Liver (tissue), 8 donors: ENCODE measurements at regions not wholly inside any gene's neighbourhood (a gene's known extent, or its start where the extent isn't known, plus 50 kb on each side); places are given as distances from the start of the nearest gene placed in this dataset.
"Not testable (repeated sequence)": the region's sequence is repeated elsewhere in the genome, so short reads cannot be mapped to it uniquely, and the experiment has no call there.

Experiments
- DNase-seq: peaks from one replicate; pipeline ENCODE4 v3.0.0-alpha.2; 2017; ENCODE audit warnings: low spot score
- H3K27ac ChIP-seq, 2 donors: one replicate each; pipeline ENCODE4 v1.7.0; 2013; ENCODE audit warnings: inconsistent platforms in 2 of 2, low read length in 2 of 2, control low read depth in 1 of 2, low read depth in 1 of 2, mild to moderate bottlenecking in 1 of 2
- H3K27me3 ChIP-seq, 4 donors: one replicate each; pipeline versions ENCODE4 v1.6.1 to v1.7.0; 2013; ENCODE audit warnings: low read length in 3 of 4, inconsistent platforms in 1 of 4, mild to moderate bottlenecking in 1 of 4, moderate library complexity in 1 of 4; ENCODE audit not compliant: control insufficient read depth in 4 of 4, insufficient read depth in 4 of 4
- H3K36me3 ChIP-seq, 4 donors: one replicate each; pipeline versions ENCODE4 v1.6.1 to v1.7.0; 2013; ENCODE audit warnings: low read length in 3 of 4, mild to moderate bottlenecking in 3 of 4, low read depth in 1 of 4, moderate library complexity in 1 of 4; ENCODE audit not compliant: control insufficient read depth in 4 of 4, insufficient read depth in 3 of 4
- H3K4me1 ChIP-seq, 4 donors: one replicate each; pipeline versions ENCODE4 v1.6.1 to v1.7.0; 2013; ENCODE audit warnings: low read length in 3 of 4, mild to moderate bottlenecking in 3 of 4, moderate library complexity in 1 of 4; ENCODE audit not compliant: control insufficient read depth in 4 of 4, insufficient read depth in 4 of 4
- H3K4me3 ChIP-seq, 3 donors: one replicate each; pipeline versions ENCODE4 v1.6.1 to v1.7.0; 2013; ENCODE audit warnings: low read length in 3 of 3, control low read depth in 1 of 3, low read depth in 1 of 3, mild to moderate bottlenecking in 1 of 3
- H3K9ac ChIP-seq, 2 donors: one replicate each; pipeline ENCODE4 v1.7.0; 2013; ENCODE audit warnings: low read length in 2 of 2, mild to moderate bottlenecking in 2 of 2, moderate library complexity in 2 of 2, control low read depth in 1 of 2, low read depth in 1 of 2
- H3K9me3 ChIP-seq, 4 donors: one replicate each; pipeline versions ENCODE4 v1.6.1 to v1.7.0; 2013; ENCODE audit warnings: low read length in 3 of 4; ENCODE audit not compliant: control insufficient read depth in 4 of 4
- CTCF ChIP-seq: fragments of 150-350 bp; IDR thresholded peaks from 2 replicates; pipeline ENCODE4 v1.5.1; 2017; ENCODE audit warnings: improper control_type of control experiment, low read depth, low read length; ENCODE audit not compliant: missing input control
- EGR1 ChIP-seq, 2 donors: IDR thresholded peaks; 2 replicates each; pipeline ENCODE4 v1.6.1; 2016 to 2018; ENCODE audit warnings: antibody characterized with exemption in 2 of 2, low read depth in 2 of 2
- FOXA1 ChIP-seq: IDR thresholded peaks from 2 replicates; pipeline ENCODE4 v1.6.1; 2016; ENCODE audit warnings: antibody characterized with exemption
- GABPA ChIP-seq, 2 donors: IDR thresholded peaks in 1 of 2; conservative IDR thresholded peaks in 1 of 2; 2 replicates each; pipeline ENCODE4 v1.6.1; 2016; ENCODE audit warnings: antibody characterized with exemption in 2 of 2, mild to moderate bottlenecking in 1 of 2, moderate library complexity in 1 of 2
- HNF4A ChIP-seq, 2 donors: conservative IDR thresholded peaks; 2 replicates each; pipeline ENCODE4 v1.6.1; 2016; ENCODE audit warnings: antibody characterized with exemption in 2 of 2, mild to moderate bottlenecking in 2 of 2
- HNF4G ChIP-seq: IDR thresholded peaks from 2 replicates; pipeline ENCODE4 v1.6.1; 2016; ENCODE audit warnings: antibody characterized with exemption
- JUND ChIP-seq, 2 donors: IDR thresholded peaks; 2 replicates each; pipeline ENCODE4 v1.6.1; 2016; ENCODE audit warnings: antibody characterized with exemption in 2 of 2
- MAX ChIP-seq: IDR thresholded peaks from 2 replicates; pipeline ENCODE4 v1.6.1; 2016; ENCODE audit warnings: antibody characterized with exemption
- NR2F2 ChIP-seq: IDR thresholded peaks from 2 replicates; pipeline ENCODE4 v1.6.1; 2016; ENCODE audit warnings: antibody characterized with exemption
- RAD21 ChIP-seq, 2 donors: IDR thresholded peaks; 2 replicates each; pipeline ENCODE4 v1.6.1; 2016; ENCODE audit warnings: antibody characterized with exemption in 2 of 2, mild to moderate bottlenecking in 2 of 2
- REST ChIP-seq: IDR thresholded peaks from 2 replicates; pipeline ENCODE4 v1.6.1; 2016; ENCODE audit warnings: antibody characterized with exemption, mild to moderate bottlenecking
- RXRA ChIP-seq, 2 donors: IDR thresholded peaks; 2 replicates each; pipeline ENCODE4 v1.6.1; 2017 to 2018; ENCODE audit warnings: antibody characterized with exemption in 2 of 2, mild to moderate bottlenecking in 1 of 2
- SP1 ChIP-seq: IDR thresholded peaks from 2 replicates; pipeline ENCODE4 v1.6.1; 2018; ENCODE audit warnings: antibody characterized with exemption, mild to moderate bottlenecking
- TAF1 ChIP-seq: conservative IDR thresholded peaks from 2 replicates; pipeline ENCODE4 v1.6.1; 2016; ENCODE audit warnings: antibody characterized with exemption, mild to moderate bottlenecking
- YY1 ChIP-seq: IDR thresholded peaks from 2 replicates; pipeline ENCODE4 v1.6.1; 2016; ENCODE audit warnings: antibody characterized with exemption, mild to moderate bottlenecking
- ZBTB33 ChIP-seq: IDR thresholded peaks from 2 replicates; pipeline ENCODE4 v1.6.1; 2016; ENCODE audit warnings: antibody characterized with exemption
- WGBS: extraction: QIAGEN DNeasy Blood & Tissue Kit; methylation state at CpG from one replicate; pipeline ENCODE4 v1.1.7; 2013; 5-methylcytosine and 5-hydroxymethylcytosine counted together
- TF ChIP-seq, protein P1 (sequence below): IDR thresholded peaks from 2 replicates; pipeline ENCODE4 v1.6.1; 2016; ENCODE audit warnings: antibody characterized with exemption
- donor health status: healthy.
- donor health status: healthy.
- donor health status: healthy.
- donor health status: healthy.
- donor health status: healthy.

- no peak for DNase-seq
- Histone ChIP-seq H3K9me3 (peaks cover 0 to 7% (median 3%) of the 10 kb centered on the region in 4 donors), H3K9ac (no peak overlapping the region), H3K36me3 (no peaks in the 10 kb centered on the region), H3K27me3 (no peaks in the 10 kb centered on the region), H3K4me1 (no peaks in the 10 kb centered on the region), H3K27ac (no peak overlapping the region), H3K4me3 (no peak overlapping the region)
- no peak for TF ChIP-seq NR2F2
- no peak for TF ChIP-seq HNF4G
- TF ChIP-seq GABPA (IDR thresholded peaks at IDR 0.05 in 1 of 2, conservative IDR thresholded peaks at IDR 0.05 in 1 of 2), result no peak
- TF ChIP-seq HNF4A (conservative IDR thresholded peaks at IDR 0.05), result no peak
- TF ChIP-seq MAX, result no peak
- TF ChIP-seq CTCF, result no peak
- no peak for TF ChIP-seq RXRA (IDR thresholded peaks at IDR 0.05)
- TF ChIP-seq REST, result no peak
- no peak for TF ChIP-seq YY1
- no peak for TF ChIP-seq JUND (IDR thresholded peaks at IDR 0.05)
- TF ChIP-seq TAF1, result no peak
- TF ChIP-seq FOXA1, result no peak
- TF ChIP-seq, protein P1, sequence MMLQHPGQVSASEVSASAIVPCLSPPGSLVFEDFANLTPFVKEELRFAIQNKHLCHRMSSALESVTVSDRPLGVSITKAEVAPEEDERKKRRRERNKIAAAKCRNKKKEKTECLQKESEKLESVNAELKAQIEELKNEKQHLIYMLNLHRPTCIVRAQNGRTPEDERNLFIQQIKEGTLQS, result no peak
- no peak for TF ChIP-seq ZBTB33
- no peak for TF ChIP-seq RAD21 (IDR thresholded peaks at IDR 0.05)
- no peak for TF ChIP-seq SP1
- TF ChIP-seq EGR1 (IDR thresholded peaks at IDR 0.05; ENCODE audit: low read depth in 2 of 2), result no peak
- 91% methylated on average over 4 of the region's 4 CpGs for WGBS
Measured at GRCh38 chr16:80092681-80093080, 448.1 kb upstream of the DYNLRB2 start.

DNA sequence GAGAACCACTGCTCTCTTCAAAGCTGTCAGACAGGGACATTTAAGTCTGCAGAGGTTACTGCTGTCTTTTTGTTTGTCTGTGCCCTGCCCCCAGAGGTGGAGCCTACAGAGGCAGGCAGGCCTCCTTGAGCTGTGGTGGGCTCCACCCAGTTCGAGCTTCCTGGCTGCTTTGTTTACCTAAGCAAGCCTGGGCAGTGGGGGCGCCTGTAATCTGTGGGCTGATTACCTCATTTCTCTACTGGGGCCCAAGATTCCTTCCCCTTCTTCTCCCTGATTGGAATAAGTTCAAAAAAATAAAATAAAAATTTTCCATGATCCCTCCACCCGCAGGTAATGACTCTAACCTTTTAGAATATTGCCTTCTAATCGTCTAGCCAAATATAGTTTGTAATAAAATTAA, 449.3 kb upstream of the DYNLRB2 start:
- not testable (repeated sequence) for H3K4me3 ChIP-seq, H3K27ac ChIP-seq, H3K27me3 ChIP-seq, H3K9me3 ChIP-seq, H3K4me1 ChIP-seq, H3K36me3 ChIP-seq, H3K9ac ChIP-seq, DNase-seq
- 54% methylated on average over 4 of the region's 4 CpGs for WGBS
